ENCODE measurements at regions not wholly inside any gene's neighbourhood (a gene's known extent, or its start where the extent isn't known, plus 50 kb on each side); places are given as distances from the start of the nearest gene placed in this dataset.

DNA sequence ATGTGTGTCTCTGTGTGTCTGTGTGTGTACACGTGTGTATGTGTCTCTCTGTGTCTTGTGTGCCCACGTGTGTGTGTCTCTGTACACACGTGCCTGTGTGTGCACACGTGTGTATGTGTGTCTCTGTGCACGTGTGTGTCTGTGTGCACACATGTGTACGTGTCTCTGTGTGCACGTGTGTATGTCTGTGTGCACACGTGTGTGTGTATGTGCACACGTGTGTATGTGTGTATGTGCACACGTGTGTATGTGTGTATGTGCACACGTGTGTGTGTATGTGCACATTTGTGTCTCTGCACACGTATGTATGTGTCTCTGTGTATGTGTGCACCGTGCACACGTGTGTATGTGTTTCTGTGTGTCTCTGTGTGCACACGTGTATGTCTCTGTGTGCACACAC, 248.7 kb upstream of the SHH start:
- Histone ChIP-seq H3K36me3 (ENCODE audit: control insufficient read depth, insufficient read depth, low read length) (no peaks in the 10 kb centered on the region), H3K4me3 (ENCODE audit: low read length) (no peak overlapping the region), H3K27ac (ENCODE audit: low read length) (no peak overlapping the region), H3K4me1 (ENCODE audit: control insufficient read depth, insufficient read depth, low read length) (no peaks in the 10 kb centered on the region), H3K9me3 (replicated peaks; ENCODE audit: control insufficient read depth, low read depth, low read length) (no peaks in the 10 kb centered on the region), H3K27me3 (ENCODE audit: control insufficient read depth, insufficient read depth, low read length) (no peaks in the 10 kb centered on the region)
- no peak for DNase-seq
- 94% methylated on average over 14 of the region's 15 CpGs for WGBS (ENCODE audit: insufficient coverage)

DNA sequence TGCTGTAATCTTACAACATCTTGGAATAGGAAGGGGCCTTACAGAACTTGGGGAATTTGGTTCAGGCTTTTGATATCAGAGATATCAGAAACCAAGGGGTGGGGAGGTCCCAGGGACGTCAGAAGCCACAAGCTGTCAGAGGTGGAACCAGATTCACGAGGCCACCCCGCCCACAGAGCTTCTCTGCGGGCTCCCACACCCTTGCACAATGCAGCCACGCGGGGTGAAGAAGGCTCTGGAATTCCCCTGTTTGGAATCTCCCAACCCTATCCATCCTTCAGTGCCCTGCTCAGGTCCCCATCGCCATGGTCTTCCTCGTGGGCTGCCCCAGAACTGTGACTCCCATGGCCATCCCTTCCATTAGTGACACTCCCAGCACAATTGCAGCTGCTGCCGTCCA, 247.1 kb upstream of the SHH start:
- Histone ChIP-seq H3K36me3 (ENCODE audit: control insufficient read depth, insufficient read depth, low read length) (no peaks in the 10 kb centered on the region), H3K4me1 (ENCODE audit: control insufficient read depth, insufficient read depth, low read length) (no peaks in the 10 kb centered on the region), H3K4me3 (ENCODE audit: low read length) (no peak overlapping the region), H3K9me3 (replicated peaks; ENCODE audit: control insufficient read depth, low read depth, low read length) (no peaks in the 10 kb centered on the region), H3K27ac (ENCODE audit: low read length) (no peak overlapping the region), H3K27me3 (ENCODE audit: control insufficient read depth, insufficient read depth, low read length) (no peaks in the 10 kb centered on the region)
- DNase-seq: no peak
- WGBS (ENCODE audit: insufficient coverage): 74% methylated on average over 8 of the region's 9 CpGs

DNA sequence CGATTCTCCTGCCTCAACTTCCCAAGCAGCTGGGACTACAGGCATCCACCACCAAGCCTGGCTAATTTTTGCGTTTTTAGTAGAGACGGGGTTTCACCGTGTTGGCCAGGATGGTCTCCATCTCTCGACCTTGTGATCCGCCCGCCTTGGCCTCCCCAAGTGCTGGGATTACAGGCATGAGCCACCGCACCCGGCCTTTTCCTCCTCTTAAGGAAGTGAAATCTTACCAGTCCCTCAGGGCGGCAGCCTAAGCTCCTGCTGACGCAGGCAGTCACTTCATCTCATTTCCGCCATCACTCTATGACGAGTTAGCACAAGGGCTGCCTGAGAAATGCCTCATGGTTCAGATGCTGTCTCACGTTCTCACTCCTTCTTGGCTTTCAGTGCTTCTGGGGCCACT, 246.0 kb upstream of the SHH start:
- Histone ChIP-seq H3K27ac (ENCODE audit: low read length) (no peak overlapping the region), H3K4me3 (ENCODE audit: low read length) (no peak overlapping the region), H3K27me3 (ENCODE audit: control insufficient read depth, insufficient read depth, low read length) (no peaks in the 10 kb centered on the region), H3K9me3 (replicated peaks; ENCODE audit: control insufficient read depth, low read depth, low read length) (no peaks in the 10 kb centered on the region), H3K4me1 (ENCODE audit: control insufficient read depth, insufficient read depth, low read length) (no peaks in the 10 kb centered on the region), H3K36me3 (ENCODE audit: control insufficient read depth, insufficient read depth, low read length) (no peaks in the 10 kb centered on the region)
- no peak for DNase-seq
- 80% methylated on average over 14 of the region's 14 CpGs for WGBS (ENCODE audit: insufficient coverage)

DNA sequence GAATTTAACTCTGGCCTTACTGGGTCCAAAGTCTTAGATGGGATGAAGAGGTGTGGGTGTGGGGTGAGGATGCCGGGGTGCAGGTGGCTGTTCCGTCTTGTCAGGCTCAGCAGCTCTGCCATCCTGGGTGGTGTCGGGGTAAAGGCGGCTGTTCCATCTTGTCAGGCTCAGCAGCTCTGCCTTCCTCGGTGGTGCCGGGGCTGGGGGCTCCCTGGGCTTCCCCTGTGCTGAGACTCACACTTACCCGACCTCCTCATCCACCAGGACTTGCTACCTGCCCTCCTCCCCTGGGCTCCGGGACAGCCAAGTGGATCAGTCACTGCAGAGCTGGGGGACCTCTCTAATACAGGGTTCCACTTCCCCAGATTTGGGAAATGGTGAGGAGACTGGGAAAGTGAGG, 244.3 kb upstream of the SHH start:
- 89% methylated on average over 5 of the region's 8 CpGs for WGBS (ENCODE audit: insufficient coverage)
- Histone ChIP-seq H3K27ac (ENCODE audit: low read length) (no peak overlapping the region), H3K4me3 (ENCODE audit: low read length) (no peak overlapping the region), H3K4me1 (ENCODE audit: control insufficient read depth, insufficient read depth, low read length) (no peaks in the 10 kb centered on the region), H3K9me3 (replicated peaks; ENCODE audit: control insufficient read depth, low read depth, low read length) (no peaks in the 10 kb centered on the region), H3K27me3 (ENCODE audit: control insufficient read depth, insufficient read depth, low read length) (no peaks in the 10 kb centered on the region), H3K36me3 (ENCODE audit: control insufficient read depth, insufficient read depth, low read length) (no peaks in the 10 kb centered on the region)
- no peak for DNase-seq

DNA sequence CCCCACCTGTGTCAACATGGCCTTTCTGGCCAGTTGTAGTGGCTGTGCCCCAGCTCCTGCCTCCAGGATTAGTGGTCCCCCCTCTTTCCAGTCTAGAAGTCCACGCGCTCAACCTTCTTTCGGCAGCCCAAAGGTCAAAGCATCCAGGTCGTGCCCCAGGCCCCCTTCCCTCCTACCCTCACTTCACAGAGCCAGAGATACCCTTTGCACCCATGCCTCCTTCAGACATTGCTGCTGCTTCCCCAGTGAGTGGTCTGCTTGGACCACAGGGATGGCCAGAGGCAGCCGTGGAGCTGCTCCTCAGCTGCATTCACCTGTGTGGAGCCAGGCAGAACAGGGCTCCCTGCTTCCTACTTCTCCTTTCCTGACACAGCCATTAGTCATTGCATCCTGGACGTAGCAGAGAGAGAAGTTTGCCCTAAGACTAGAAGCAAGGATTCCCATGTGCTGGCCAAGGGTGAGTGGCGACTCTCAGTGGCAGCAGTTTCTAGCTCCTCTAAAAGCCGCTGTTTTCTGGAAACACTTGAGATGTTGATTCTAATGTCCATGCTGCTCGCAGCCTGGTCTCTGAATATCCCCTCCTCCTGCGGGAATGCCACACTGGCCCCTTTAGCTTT, 243.1 kb upstream of the SHH start:
- Histone ChIP-seq H3K27me3 (ENCODE audit: control insufficient read depth, insufficient read depth, low read length) (no peaks in the 10 kb centered on the region), H3K36me3 (ENCODE audit: control insufficient read depth, insufficient read depth, low read length) (no peaks in the 10 kb centered on the region), H3K4me3 (ENCODE audit: low read length) (no peak overlapping the region), H3K9me3 (replicated peaks; ENCODE audit: control insufficient read depth, low read depth, low read length) (no peaks in the 10 kb centered on the region), H3K27ac (ENCODE audit: low read length) (no peak overlapping the region), H3K4me1 (ENCODE audit: control insufficient read depth, insufficient read depth, low read length) (no peaks in the 10 kb centered on the region)
- no peak for DNase-seq
- WGBS (ENCODE audit: insufficient coverage): 81% methylated on average over 7 of the region's 10 CpGs

DNA sequence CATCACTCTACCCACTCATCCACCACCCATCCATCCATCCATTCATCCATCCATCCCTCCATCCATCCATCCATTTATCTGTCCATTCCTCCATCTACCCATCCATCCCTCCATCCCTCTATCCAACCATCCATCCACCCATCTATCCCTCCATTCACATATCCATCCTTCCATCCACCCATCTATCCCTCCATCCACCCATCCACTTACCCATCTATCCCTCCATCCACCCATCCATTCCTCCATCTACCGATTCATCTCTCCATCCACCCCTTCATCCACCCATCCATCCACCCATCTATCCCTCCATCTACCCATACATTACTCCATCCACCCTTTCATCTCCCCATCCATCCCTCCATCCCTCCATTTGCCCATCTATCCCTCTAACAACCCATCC, 239.6 kb upstream of the SHH start:
- H3K27ac ChIP-seq (ENCODE audit: low read length): no peak overlapping the region

DNA sequence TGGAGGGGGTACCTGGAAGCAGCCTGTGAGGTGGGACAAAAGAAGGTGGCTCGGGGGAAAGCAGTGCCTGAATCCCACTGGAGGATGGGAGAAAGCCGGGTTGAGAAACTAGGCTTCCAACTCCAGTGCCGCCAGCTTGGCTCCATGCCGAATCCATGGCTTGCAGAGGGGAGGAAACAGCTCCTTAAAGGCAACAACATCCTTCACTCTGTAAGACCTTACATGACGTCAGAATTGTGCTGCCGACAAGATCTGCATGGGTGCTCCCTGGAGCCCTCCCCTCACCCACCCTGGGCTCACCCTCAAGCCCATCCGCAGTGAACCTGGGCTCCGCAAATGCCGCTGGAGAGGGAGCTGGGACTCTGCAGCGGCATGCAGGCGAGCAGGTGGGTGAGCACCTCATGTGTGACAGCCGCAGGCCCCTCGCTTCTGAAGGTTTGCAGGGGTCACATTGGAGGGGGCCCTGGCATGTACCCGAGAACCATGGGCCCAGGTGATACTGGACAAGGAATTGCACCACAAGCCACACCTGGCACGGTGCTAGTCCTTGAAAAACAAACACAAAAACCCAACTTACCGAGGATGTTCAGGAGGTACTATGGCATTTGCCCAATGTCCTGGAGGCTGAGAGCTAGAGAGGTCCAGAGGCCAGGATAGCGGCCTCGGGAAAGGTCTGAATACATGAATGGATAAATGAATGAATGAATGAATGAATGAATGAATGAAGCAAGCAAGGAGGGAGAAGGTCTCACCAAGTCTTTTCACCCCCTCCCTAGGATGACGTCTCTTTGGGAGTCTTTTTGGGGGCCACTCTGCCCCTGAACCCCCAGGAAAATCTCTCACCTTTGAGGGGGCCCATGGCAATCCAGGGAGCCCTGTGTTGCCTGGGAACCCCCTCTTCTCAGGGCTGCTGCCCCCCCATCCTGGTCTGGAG, 238.6 kb upstream of the SHH start:
- H3K4me3 ChIP-seq (ENCODE audit: low read length): no peak overlapping the region
- WGBS (ENCODE audit: insufficient coverage): 89% methylated on average over 11 of the region's 19 CpGs
- no peak for DNase-seq
- H3K36me3 ChIP-seq (ENCODE audit: control insufficient read depth, insufficient read depth, low read length): no peaks in the 10 kb centered on the region
- no peak overlapping the region for H3K27ac ChIP-seq (ENCODE audit: low read length)
- H3K9me3 ChIP-seq (replicated peaks; ENCODE audit: control insufficient read depth, low read depth, low read length): no peaks in the 10 kb centered on the region
- H3K4me1 ChIP-seq (ENCODE audit: control insufficient read depth, insufficient read depth, low read length): no peaks in the 10 kb centered on the region
- no peaks in the 10 kb centered on the region for H3K27me3 ChIP-seq (ENCODE audit: control insufficient read depth, insufficient read depth, low read length)

More for the DNA sequence above, 239.6 kb upstream of the SHH start:
- H3K4me1 ChIP-seq (ENCODE audit: control insufficient read depth, insufficient read depth, low read length): no peaks in the 10 kb centered on the region
- no peak for DNase-seq
- WGBS (ENCODE audit: insufficient coverage): 94% methylated on average over 1 of the region's 1 CpG
- H3K27me3 ChIP-seq (ENCODE audit: control insufficient read depth, insufficient read depth, low read length): no peaks in the 10 kb centered on the region
- H3K9me3 ChIP-seq (replicated peaks; ENCODE audit: control insufficient read depth, low read depth, low read length): no peaks in the 10 kb centered on the region
- no peaks in the 10 kb centered on the region for H3K36me3 ChIP-seq (ENCODE audit: control insufficient read depth, insufficient read depth, low read length)
- no peak overlapping the region for H3K4me3 ChIP-seq (ENCODE audit: low read length)

DNA sequence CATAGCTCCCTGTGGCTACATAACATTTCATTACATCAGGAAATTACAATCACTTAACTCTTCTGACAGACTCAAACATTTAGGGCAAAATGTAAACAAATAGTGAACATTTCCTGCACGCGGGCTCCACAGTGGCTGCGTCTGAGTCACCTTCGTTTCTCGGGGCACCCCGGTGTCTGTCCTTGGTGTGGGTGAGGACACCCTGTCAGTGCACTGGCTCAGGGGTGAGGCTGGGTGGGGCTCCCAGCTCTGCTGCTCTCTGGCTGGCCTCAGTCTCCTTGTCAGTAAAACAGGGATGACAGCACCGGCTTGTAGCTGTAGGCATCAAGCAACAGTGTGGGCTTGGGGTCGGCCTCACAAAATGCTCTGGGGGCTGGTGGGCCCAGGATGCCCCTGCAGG, 237.1 kb upstream of the SHH start:
- no peaks in the 10 kb centered on the region for H3K4me1 ChIP-seq (ENCODE audit: control insufficient read depth, insufficient read depth, low read length)
- no peaks in the 10 kb centered on the region for H3K9me3 ChIP-seq (replicated peaks; ENCODE audit: control insufficient read depth, low read depth, low read length)
- H3K36me3 ChIP-seq (ENCODE audit: control insufficient read depth, insufficient read depth, low read length): no peaks in the 10 kb centered on the region
- no peak overlapping the region for H3K27ac ChIP-seq (ENCODE audit: low read length)
- no peak for DNase-seq
- 90% methylated on average over 2 of the region's 8 CpGs for WGBS (ENCODE audit: insufficient coverage)
- no peaks in the 10 kb centered on the region for H3K27me3 ChIP-seq (ENCODE audit: control insufficient read depth, insufficient read depth, low read length)
- no peak overlapping the region for H3K4me3 ChIP-seq (ENCODE audit: low read length)

DNA sequence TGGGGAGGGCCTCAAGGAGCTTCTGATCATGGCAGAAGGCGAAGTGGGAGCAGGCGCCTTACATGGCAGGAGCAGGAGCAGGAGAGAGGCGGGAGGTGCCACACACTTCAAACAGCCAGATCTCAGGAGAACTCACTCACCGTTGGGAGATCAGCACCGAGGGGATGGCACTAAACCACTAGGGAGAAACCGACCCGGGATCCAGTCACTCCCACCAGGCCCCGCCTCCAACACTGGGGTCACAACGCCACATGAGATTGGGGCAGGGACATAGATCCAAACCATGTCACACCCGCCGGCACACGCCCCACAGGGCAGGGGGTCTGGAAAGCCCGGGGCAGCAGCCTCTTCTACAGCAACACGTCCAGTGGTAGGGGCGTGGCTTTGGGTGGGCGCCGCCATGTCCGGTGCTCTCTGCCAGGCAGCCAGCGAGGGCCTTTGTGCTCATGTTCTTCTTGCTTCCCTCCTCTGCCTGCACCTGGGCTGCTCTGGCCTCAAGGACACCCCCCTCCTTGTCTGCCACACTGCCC, 233.8 kb upstream of the SHH start:
- Histone ChIP-seq H3K9me3 (replicated peaks; ENCODE audit: control insufficient read depth, low read depth, low read length) (no peaks in the 10 kb centered on the region), H3K4me3 (ENCODE audit: low read length) (no peak overlapping the region), H3K36me3 (ENCODE audit: control insufficient read depth, insufficient read depth, low read length) (no peaks in the 10 kb centered on the region), H3K4me1 (ENCODE audit: control insufficient read depth, insufficient read depth, low read length) (no peaks in the 10 kb centered on the region), H3K27ac (ENCODE audit: low read length) (no peak overlapping the region), H3K27me3 (ENCODE audit: control insufficient read depth, insufficient read depth, low read length) (peaks cover 3% of the 10 kb centered on the region)
- 91% methylated on average over 16 of the region's 19 CpGs for WGBS (ENCODE audit: insufficient coverage)
- no peak for DNase-seq

DNA sequence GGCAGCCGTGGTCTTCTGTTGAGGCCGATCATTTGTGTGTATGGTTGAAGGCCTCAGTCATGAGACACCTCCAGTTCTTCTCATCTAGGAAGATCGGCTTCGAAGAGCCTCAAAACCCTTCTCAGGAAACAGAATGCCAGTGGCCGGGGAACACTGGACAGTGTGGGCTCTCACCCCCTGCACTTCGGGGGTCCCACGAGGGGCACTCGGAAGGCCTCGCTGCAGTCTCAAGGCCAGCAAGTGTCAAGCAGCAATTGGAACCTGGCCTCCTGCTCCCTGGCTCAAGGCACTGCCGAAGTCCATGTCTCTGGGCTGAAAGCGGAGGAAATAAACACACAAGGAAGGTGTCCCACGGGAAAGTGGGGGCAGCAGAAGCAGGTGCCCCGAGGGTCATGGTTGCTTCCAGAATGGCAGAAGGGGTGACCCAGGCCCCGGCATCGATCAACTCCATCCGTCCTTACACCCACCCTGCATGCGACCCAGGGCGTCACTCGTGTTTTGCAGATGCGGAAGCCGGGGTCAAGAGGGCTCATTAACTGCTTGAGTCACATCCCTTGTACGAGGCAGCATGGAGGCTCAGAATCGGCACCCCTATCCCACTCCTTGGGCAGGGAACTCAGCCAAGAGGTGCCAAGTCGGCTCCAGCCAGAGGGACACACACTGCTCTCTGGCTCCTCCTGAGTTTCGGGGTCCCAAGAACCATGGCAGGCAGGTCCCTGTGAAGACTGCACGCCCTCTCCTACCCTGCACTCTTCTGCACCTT, 231.3 kb upstream of the SHH start:
- 75% methylated on average over 24 of the region's 26 CpGs for WGBS (ENCODE audit: insufficient coverage)
- H3K36me3 ChIP-seq (ENCODE audit: control insufficient read depth, insufficient read depth, low read length): no peaks in the 10 kb centered on the region

More for the DNA sequence above, 231.3 kb upstream of the SHH start:
- no peak overlapping the region for H3K4me3 ChIP-seq (ENCODE audit: low read length)
- DNase-seq: no peak
- H3K4me1 ChIP-seq (ENCODE audit: control insufficient read depth, insufficient read depth, low read length): no peaks in the 10 kb centered on the region
- no peaks in the 10 kb centered on the region for H3K9me3 ChIP-seq (replicated peaks; ENCODE audit: control insufficient read depth, low read depth, low read length)
- H3K27ac ChIP-seq (ENCODE audit: low read length): no peak overlapping the region
- H3K27me3 ChIP-seq (ENCODE audit: control insufficient read depth, insufficient read depth, low read length): peaks cover 3% of the 10 kb centered on the region
